ENCODE measurements at regions not wholly inside any gene's neighbourhood (a gene's known extent, or its start where the extent isn't known, plus 50 kb on each side); places are given as distances from the start of the nearest gene placed in this dataset.

DNA sequence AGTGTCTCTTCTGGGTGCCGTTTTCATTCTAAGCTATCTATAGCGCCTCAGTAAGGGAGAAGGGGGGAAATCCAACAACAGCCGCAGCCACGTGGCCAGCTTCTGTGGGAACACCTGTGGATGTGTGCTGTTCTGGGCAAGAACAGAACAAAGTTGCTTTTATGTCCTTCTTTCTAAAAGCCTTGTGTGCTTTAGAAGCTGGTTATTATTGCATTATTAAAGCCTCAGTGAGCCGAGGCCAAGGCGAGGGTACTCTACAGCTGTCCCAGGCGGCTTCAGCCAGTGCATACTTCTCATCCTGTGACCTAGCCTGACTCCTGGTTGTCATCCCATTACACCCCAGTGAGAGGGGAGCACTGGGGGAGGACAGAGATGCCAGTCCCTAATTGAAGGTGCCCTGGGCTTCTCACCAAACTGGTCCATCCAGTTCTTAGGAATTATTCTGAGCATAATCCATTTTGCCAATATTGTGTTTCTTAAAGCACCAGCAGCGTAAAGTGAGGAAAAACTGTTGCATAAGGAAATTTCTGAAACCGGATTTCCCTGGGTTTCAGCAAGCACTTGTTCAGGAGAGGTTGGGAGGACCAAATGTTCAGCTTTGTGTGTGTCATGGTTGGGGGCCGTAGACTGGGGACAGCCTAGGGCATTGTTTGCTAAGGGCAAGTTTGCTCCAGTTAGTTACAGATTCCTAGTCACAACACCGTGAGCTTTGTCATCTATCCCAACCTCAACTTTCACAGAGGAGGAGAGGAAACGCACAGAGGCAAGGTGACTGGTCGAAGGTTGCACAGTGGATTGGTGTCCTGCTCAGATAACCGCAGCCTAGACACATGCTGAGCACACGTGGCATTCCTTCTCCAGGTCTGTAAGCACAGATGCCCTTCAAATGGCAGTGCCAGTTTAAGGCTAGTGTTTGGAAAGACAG lies 61.0 kb upstream of the ATP1A1 start:
- H3K4me1 Mint-ChIP-seq: peaks cover 38% of the 10 kb centered on the region
- TF ChIP-seq, protein P1, sequence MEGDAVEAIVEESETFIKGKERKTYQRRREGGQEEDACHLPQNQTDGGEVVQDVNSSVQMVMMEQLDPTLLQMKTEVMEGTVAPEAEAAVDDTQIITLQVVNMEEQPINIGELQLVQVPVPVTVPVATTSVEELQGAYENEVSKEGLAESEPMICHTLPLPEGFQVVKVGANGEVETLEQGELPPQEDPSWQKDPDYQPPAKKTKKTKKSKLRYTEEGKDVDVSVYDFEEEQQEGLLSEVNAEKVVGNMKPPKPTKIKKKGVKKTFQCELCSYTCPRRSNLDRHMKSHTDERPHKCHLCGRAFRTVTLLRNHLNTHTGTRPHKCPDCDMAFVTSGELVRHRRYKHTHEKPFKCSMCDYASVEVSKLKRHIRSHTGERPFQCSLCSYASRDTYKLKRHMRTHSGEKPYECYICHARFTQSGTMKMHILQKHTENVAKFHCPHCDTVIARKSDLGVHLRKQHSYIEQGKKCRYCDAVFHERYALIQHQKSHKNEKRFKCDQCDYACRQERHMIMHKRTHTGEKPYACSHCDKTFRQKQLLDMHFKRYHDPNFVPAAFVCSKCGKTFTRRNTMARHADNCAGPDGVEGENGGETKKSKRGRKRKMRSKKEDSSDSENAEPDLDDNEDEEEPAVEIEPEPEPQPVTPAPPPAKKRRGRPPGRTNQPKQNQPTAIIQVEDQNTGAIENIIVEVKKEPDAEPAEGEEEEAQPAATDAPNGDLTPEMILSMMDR (IDR thresholded peaks at IDR 0.05; ENCODE audit: unreplicated experiment in 3 of 3): no peak
- H3K27ac Mint-ChIP-seq: peak overlapping the region; percentile 45 to 70 (median 62)
- H3K27me3 Mint-ChIP-seq (ENCODE audit: low read depth): no peaks in the 10 kb centered on the region
- H3K36me3 Mint-ChIP-seq (ENCODE audit: low read depth): no peaks in the 10 kb centered on the region
- no peak overlapping the region for H3K4me3 Mint-ChIP-seq
- H3K9me3 Mint-ChIP-seq: no peaks in the 10 kb centered on the region

DNA sequence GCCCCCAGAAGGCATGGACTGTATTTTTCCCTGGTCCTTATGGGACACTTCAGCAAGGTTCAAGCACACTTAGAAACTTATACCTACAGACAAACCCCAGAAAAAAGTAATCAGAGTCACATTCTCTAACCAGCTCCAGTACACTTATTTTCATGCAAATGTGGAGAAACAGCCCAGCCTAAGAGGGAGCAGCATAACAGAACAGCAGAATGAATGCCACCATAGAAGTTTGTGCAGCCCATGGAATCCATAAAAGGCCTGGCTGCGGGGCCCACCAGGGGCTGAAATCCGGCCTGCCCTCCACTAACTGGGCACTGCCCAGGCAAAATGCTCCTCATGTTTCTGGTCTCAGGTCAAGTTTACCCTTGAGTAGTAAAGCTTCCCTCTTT lies 60.4 kb upstream of the ATP1A1 start:
- Mint-ChIP-seq H3K27ac (peak overlapping the region; percentile 8 to 62 (median 14)), H3K36me3 (ENCODE audit: low read depth) (no peaks in the 10 kb centered on the region), H3K4me1 (peaks cover 41% of the 10 kb centered on the region), H3K27me3 (ENCODE audit: low read depth) (no peaks in the 10 kb centered on the region), H3K9me3 (no peaks in the 10 kb centered on the region), H3K4me3 (no peak overlapping the region)
- TF ChIP-seq, protein P1 (IDR thresholded peaks at IDR 0.05; ENCODE audit: unreplicated experiment in 3 of 3): no peak

- Mint-ChIP-seq H3K4me1 (peaks cover 46% of the 10 kb centered on the region), H3K4me3 (no peak overlapping the region), H3K36me3 (ENCODE audit: low read depth) (no peaks in the 10 kb centered on the region), H3K27ac (no peak overlapping the region), H3K27me3 (ENCODE audit: low read depth) (no peaks in the 10 kb centered on the region), H3K9me3 (no peaks in the 10 kb centered on the region)
- TF ChIP-seq, protein P1 (IDR thresholded peaks at IDR 0.05; ENCODE audit: unreplicated experiment in 3 of 3): no peak
These were observed 59.3 kb upstream of the ATP1A1 start for GRCh38 chr1:116313776-116314175.

DNA sequence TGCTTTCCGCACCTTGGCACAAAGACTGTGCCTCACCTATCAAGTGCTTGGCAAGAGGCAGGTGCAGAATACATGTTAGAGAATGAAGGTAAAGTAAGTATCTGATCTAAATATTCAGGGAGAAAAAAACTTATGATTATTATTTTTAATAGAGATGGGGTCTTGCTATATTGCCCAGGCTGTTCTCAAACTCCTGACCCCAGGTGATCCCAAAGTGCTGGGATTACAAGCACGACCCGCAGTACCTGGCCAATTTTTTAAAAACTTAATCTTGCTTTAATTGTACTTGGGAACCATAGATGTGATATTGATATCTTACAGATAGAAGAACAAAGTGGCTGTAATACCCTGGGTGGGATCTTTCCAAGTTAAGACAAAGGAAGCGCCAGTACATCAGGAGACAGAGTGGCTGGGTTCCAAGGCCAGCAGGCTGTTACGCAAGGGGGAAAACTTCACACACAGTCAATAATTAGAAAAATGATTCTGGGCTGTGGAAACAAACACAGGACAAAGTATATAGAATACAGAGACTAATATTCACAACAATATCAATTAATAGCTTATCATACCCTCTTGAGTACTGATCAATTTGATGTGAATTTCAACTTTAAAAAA lies 58.6 kb upstream of the ATP1A1 start:
- TF ChIP-seq, protein P1 (IDR thresholded peaks at IDR 0.05; ENCODE audit: unreplicated experiment in 3 of 3): no peak
- Mint-ChIP-seq H3K27ac (no peak overlapping the region), H3K4me3 (no peak overlapping the region), H3K36me3 (ENCODE audit: low read depth) (no peaks in the 10 kb centered on the region), H3K27me3 (ENCODE audit: low read depth) (no peaks in the 10 kb centered on the region), H3K4me1 (peaks cover 47% of the 10 kb centered on the region), H3K9me3 (no peaks in the 10 kb centered on the region)

DNA sequence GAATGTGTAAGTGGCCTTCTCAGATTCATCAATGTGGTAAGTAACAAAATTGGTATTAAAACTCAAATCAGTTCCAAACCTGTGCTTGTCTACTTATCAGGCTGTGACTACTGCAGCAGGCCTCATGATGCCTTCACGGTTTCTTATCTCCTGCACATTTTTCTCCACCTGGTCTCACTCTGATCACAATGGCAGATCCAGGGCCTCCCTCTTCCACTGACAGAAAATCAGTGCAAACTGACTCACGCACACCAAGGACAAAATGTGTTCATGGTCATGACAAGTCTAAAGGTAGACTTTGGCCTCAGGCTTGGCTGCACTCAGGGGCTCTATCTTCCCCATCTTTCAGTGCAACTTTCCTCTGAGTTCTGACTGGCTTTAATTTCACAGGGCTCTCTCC lies 56.7 kb upstream of the ATP1A1 start:
- TF ChIP-seq, protein P1 (IDR thresholded peaks at IDR 0.05; ENCODE audit: unreplicated experiment in 3 of 3): no peak
- no peaks in the 10 kb centered on the region for H3K36me3 Mint-ChIP-seq (ENCODE audit: low read depth)
- peaks cover 33% of the 10 kb centered on the region for H3K4me1 Mint-ChIP-seq
- H3K9me3 Mint-ChIP-seq: no peaks in the 10 kb centered on the region
- H3K27ac Mint-ChIP-seq: no peak overlapping the region
- no peaks in the 10 kb centered on the region for H3K27me3 Mint-ChIP-seq (ENCODE audit: low read depth)
- no peak overlapping the region for H3K4me3 Mint-ChIP-seq

Data from nephron (organoid).